ENCODE measurements at regions not wholly inside any gene's neighbourhood (a gene's known extent, or its start where the extent isn't known, plus 50 kb on each side); places are given as distances from the start of the nearest gene placed in this dataset.

DNA sequence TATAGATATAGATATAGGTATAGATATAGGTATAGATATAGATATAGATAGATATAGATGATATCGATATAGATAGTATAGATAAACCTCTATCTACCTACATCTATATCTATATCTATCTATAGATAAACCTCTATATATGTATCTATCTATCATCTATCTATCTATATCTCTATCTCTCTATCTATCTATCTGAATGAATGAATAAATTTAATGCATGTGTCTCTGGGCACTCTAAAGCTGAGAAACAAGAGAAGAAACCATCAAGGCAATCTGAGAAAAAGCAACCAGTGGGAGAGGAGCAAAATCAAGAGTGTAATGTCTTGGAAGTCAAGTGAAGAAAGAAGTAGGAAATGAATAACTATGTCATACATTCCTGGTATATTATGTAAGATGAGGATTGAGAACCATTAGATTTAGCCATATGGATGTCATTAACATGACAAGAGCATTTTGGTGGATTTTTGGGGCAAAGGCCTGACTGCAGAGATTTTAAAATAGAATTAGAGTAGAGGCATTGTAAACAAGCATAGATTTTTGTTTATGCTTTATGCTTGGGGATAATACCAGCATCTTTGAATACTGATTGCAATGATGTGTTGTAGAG lies 1262.7 kb upstream of the MIR17HG start:
- POLR2A ChIA-PET (ENCODE audit: unreplicated experiment), result no interaction called here
- CTCF ChIA-PET, result no interaction called here

DNA sequence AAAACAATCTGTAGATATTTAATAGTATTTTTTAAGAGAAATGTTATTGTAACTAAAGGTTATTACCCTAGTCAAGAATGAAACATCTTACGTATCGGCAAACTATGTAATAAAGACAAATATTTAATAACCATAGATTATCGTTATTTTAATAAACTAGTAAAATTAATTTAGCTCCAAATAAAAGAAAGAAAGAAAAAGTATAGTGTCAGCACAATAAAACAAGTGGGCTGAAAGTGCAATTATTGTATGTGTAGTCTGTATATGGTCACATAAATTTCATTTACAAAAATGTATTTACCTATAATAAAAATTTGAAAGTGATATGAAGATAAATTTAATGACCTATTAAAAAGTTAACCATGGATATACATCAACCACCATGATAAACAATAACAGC lies 1258.4 kb upstream of the MIR17HG start:
- no peak overlapping the region for H3K9ac ChIP-seq (ENCODE audit: low read length)
- BruUV-seq (replicated peaks), result no TSS peak
- H3K4me3 ChIP-seq (ENCODE audit: low read length), result no peak overlapping the region
- ChIA-PET CTCF (no interaction called here), POLR2A (ENCODE audit: unreplicated experiment) (no interaction called here)
- DNase-seq (no peak), ATAC-seq (no peak)
- H3K9me3 ChIP-seq (ENCODE audit: low read length), result no peaks in the 10 kb centered on the region
- no peak overlapping the region for H3K27ac ChIP-seq (ENCODE audit: low read length)
- H3K4me1 ChIP-seq (ENCODE audit: insufficient read depth, low read length), result no peaks in the 10 kb centered on the region
- no peaks in the 10 kb centered on the region for H3K79me2 ChIP-seq (ENCODE audit: low read length)
- no peaks in the 10 kb centered on the region for H3K36me3 ChIP-seq (ENCODE audit: low read depth, low read length)
- intact Hi-C loops (cut with micrococcal nuclease), result no loop called here
- TF ChIP-seq EZH2phosphoT487 (IDR thresholded peaks at IDR 0.05; ENCODE audit: borderline replicate concordance, low read length) (no peak), EZH2 (IDR thresholded peaks at IDR 0.05; ENCODE audit: low read length, unreplicated experiment) (no peak)
- TF ChIP-seq, protein P1, sequence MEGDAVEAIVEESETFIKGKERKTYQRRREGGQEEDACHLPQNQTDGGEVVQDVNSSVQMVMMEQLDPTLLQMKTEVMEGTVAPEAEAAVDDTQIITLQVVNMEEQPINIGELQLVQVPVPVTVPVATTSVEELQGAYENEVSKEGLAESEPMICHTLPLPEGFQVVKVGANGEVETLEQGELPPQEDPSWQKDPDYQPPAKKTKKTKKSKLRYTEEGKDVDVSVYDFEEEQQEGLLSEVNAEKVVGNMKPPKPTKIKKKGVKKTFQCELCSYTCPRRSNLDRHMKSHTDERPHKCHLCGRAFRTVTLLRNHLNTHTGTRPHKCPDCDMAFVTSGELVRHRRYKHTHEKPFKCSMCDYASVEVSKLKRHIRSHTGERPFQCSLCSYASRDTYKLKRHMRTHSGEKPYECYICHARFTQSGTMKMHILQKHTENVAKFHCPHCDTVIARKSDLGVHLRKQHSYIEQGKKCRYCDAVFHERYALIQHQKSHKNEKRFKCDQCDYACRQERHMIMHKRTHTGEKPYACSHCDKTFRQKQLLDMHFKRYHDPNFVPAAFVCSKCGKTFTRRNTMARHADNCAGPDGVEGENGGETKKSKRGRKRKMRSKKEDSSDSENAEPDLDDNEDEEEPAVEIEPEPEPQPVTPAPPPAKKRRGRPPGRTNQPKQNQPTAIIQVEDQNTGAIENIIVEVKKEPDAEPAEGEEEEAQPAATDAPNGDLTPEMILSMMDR (conservative IDR thresholded peaks at IDR 0.05; ENCODE audit: low read depth, low read length), result no peak
- no peak overlapping the region for H3K4me2 ChIP-seq (ENCODE audit: low read length)
- H4K20me1 ChIP-seq (ENCODE audit: low read length), result no peaks in the 10 kb centered on the region
- H2AFZ ChIP-seq (ENCODE audit: low read length), result no peak overlapping the region
- H3K9me2 ChIP-seq (replicated peaks; ENCODE audit: low read length), result no peaks in the 10 kb centered on the region
- H3F3A ChIP-seq (ENCODE audit: low read length, unreplicated experiment), result no peaks in the 10 kb centered on the region
- no peaks in the 10 kb centered on the region for H3K27me3 ChIP-seq (ENCODE audit: low read length)

More for the DNA sequence above, 1262.7 kb upstream of the MIR17HG start:
- H3K4me1 ChIP-seq (ENCODE audit: insufficient read depth, low read length), result no peaks in the 10 kb centered on the region
- DNase-seq (no peak), ATAC-seq (no peak)
- BruUV-seq (replicated peaks), result no TSS peak
- H3K9me3 ChIP-seq (ENCODE audit: low read length), result no peaks in the 10 kb centered on the region
- intact Hi-C loops (cut with micrococcal nuclease), result no loop called here
- no peak for TF ChIP-seq EZH2 (IDR thresholded peaks at IDR 0.05; ENCODE audit: low read length, unreplicated experiment)
- no peak for TF ChIP-seq EZH2phosphoT487 (IDR thresholded peaks at IDR 0.05; ENCODE audit: borderline replicate concordance, low read length)
- TF ChIP-seq, protein P1 (conservative IDR thresholded peaks at IDR 0.05; ENCODE audit: low read depth, low read length), result no peak
- H3K4me3 ChIP-seq (ENCODE audit: low read length), result no peak overlapping the region
- H3K9me2 ChIP-seq (replicated peaks; ENCODE audit: low read length), result no peaks in the 10 kb centered on the region
- no peak overlapping the region for H2AFZ ChIP-seq (ENCODE audit: low read length)
- H3K79me2 ChIP-seq (ENCODE audit: low read length), result no peaks in the 10 kb centered on the region
- H3K27me3 ChIP-seq (ENCODE audit: low read length), result no peaks in the 10 kb centered on the region
- no peaks in the 10 kb centered on the region for H3K36me3 ChIP-seq (ENCODE audit: low read depth, low read length)
- H3K27ac ChIP-seq (ENCODE audit: low read length), result no peak overlapping the region
- H3F3A ChIP-seq (ENCODE audit: low read length, unreplicated experiment), result no peaks in the 10 kb centered on the region
- H3K9ac ChIP-seq (ENCODE audit: low read length), result no peak overlapping the region
- no peak overlapping the region for H3K4me2 ChIP-seq (ENCODE audit: low read length)
- no peaks in the 10 kb centered on the region for H4K20me1 ChIP-seq (ENCODE audit: low read length)

DNA sequence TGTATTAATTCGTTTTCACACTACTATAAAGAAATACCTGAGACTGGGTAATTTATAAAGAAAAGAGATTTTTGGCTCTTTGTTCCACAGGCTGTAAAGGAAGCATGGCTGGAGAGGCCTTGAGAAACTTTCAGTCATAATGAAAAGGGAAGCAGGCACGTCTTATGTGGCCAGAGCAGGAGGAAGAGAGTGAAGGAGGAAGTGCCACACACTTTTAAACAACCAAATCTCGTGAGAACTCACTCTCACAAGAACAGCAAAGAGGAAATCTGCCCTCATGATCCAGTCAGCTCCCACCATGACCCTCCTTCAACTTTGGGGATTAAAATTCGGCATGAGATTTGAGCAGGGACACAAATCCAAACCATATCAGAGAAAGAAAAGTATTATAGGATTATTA lies 1255.9 kb upstream of the MIR17HG start:
- TF ChIP-seq EZH2phosphoT487 (IDR thresholded peaks at IDR 0.05; ENCODE audit: borderline replicate concordance, low read length) (no peak), EZH2 (IDR thresholded peaks at IDR 0.05; ENCODE audit: low read length, unreplicated experiment) (no peak)
- TF ChIP-seq, protein P1 (conservative IDR thresholded peaks at IDR 0.05; ENCODE audit: low read depth, low read length), result no peak
- Histone ChIP-seq H4K20me1 (ENCODE audit: low read length) (no peaks in the 10 kb centered on the region), H3K4me1 (ENCODE audit: insufficient read depth, low read length) (no peaks in the 10 kb centered on the region), H3K4me2 (ENCODE audit: low read length) (no peak overlapping the region), H3K9me3 (ENCODE audit: low read length) (no peaks in the 10 kb centered on the region), H3K4me3 (ENCODE audit: low read length) (no peak overlapping the region), H3K36me3 (ENCODE audit: low read depth, low read length) (no peaks in the 10 kb centered on the region), H3K27ac (ENCODE audit: low read length) (no peak overlapping the region), H3F3A (ENCODE audit: low read length, unreplicated experiment) (no peaks in the 10 kb centered on the region), H3K9me2 (replicated peaks; ENCODE audit: low read length) (no peaks in the 10 kb centered on the region), H2AFZ (ENCODE audit: low read length) (no peak overlapping the region), H3K27me3 (ENCODE audit: low read length) (no peaks in the 10 kb centered on the region), H3K79me2 (ENCODE audit: low read length) (no peaks in the 10 kb centered on the region), H3K9ac (ENCODE audit: low read length) (no peak overlapping the region)
- CTCF ChIA-PET, result no interaction called here
- intact Hi-C loops (cut with micrococcal nuclease), result no loop called here
- DNase-seq (no peak), ATAC-seq (no peak)
- POLR2A ChIA-PET (ENCODE audit: unreplicated experiment), result no interaction called here
- no TSS peak for BruUV-seq (replicated peaks)
